Activated CD4-positive, alpha-beta T cell treated with anti-CD3 and anti-CD28 coated beads, Interleukin-2, amount 10 ng/mL, durations not matched to agents 24 days and 14 days (primary cell): ENCODE measurements at regions not wholly inside any gene's neighbourhood (a gene's known extent, or its start where the extent isn't known, plus 50 kb on each side); places are given as distances from the start of the nearest gene placed in this dataset.

Source experiments
- DNase-seq: peaks from one replicate; pipeline ENCODE4 v3.0.0; 2022
- H3K27ac Mint-ChIP-seq: one replicate; pipeline ENCODE4 v1.8.0; 2022; ENCODE audit warnings: mild to moderate bottlenecking, mixed read lengths
- H3K27me3 Mint-ChIP-seq: one replicate; pipeline ENCODE4 v1.8.0; 2022; ENCODE audit warnings: mixed read lengths
- H3K36me3 Mint-ChIP-seq: one replicate; pipeline ENCODE4 v1.8.0; 2022; ENCODE audit warnings: low read depth, mild to moderate bottlenecking, mixed read lengths
- H3K4me1 Mint-ChIP-seq: one replicate; pipeline ENCODE4 v1.8.0; 2021; ENCODE audit warnings: mixed read lengths
- H3K4me3 Mint-ChIP-seq: one replicate; pipeline ENCODE4 v1.8.0; 2022; ENCODE audit warnings: mild to moderate bottlenecking, moderate library complexity, mixed read lengths
- H3K9me3 Mint-ChIP-seq: one replicate; pipeline ENCODE4 v1.8.0; 2021; ENCODE audit warnings: mixed read lengths
- intact Hi-C: fragments of 100-400 bp; cut with micrococcal nuclease; formaldehyde crosslinking; loops from one replicate; pipeline ENCODE4 v1.15.1; 2023

DNA sequence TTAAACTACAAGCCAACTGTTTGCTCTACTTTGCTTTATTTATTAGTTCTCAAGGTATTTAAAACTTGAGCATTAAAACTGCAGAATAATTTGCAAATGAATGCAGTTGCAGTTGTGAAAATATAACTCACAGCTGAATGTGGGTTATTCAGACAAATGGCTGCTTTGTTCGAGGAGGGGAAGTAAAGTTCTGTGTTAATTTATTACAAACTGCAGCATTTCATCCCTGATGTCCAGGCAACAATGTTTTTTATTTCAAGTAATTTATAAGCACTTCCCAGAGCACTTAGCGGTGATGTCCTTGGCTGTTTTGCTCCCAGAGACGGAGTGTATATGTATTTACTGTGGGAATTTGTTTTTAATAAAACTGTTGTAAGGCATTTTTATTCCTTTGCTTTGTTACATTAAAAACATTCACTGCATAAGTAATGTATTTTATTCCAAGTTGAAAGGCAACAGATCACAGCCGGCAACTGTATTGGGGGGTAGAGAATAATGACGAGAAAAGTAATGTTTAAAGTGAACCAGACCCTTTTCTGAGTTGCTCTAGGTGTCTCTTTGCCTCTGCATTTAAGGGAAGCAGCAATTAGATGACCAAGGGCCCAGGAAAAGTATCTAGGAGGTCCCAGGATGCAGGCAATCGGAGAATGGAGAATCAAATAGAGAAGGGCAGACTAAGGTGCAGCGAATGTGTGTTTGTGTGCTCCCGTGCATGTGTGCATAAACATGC, 291.2 kb upstream of the SALL1 start:
- no peaks in the 10 kb centered on the region for H3K4me1 Mint-ChIP-seq
- H3K27me3 Mint-ChIP-seq: peaks cover 10% of the 10 kb centered on the region
- no peak overlapping the region for H3K4me3 Mint-ChIP-seq
- no peaks in the 10 kb centered on the region for H3K36me3 Mint-ChIP-seq
- no peak overlapping the region for H3K27ac Mint-ChIP-seq
- H3K9me3 Mint-ChIP-seq: no peaks in the 10 kb centered on the region
- no peak for DNase-seq
- intact Hi-C loops: no loop called here

DNA sequence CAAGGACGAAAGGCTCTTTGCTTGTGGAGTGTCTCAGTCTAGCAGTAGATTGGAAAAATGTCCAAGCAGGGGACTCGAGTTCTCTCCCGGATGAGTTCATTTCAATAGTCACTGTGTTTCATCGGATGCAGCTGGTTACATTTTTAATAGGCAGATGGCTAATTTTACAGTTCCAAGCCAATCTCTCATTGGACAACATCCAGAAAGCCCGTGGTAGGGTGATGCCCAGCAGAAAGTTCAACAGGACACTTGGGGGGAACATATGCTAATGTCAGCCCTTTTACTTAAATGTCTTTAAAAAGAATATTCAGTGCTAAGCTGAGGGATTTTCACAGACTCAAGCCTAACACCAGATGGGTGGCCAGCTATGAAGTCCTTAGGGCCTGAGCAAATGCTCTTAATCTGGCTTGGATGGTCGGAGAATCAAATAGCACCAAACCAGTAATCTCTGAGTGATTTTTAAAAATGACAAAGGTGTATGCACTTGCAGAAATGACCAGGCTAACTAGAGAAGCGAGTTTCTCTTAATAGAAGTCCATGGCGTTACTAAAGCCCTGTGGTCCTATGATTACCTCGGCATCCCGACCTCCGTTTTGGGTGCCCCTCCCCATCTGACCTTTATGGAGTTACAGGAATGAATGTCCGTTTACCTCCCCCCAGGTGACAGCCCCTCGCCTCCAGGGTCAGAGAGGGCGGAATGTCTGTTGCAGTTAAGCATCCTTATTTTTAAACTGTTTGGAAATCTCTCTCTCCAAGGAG, 289.2 kb upstream of the SALL1 start:
- intact Hi-C loops: no loop called here
- H3K4me1 Mint-ChIP-seq: no peaks in the 10 kb centered on the region

DNA sequence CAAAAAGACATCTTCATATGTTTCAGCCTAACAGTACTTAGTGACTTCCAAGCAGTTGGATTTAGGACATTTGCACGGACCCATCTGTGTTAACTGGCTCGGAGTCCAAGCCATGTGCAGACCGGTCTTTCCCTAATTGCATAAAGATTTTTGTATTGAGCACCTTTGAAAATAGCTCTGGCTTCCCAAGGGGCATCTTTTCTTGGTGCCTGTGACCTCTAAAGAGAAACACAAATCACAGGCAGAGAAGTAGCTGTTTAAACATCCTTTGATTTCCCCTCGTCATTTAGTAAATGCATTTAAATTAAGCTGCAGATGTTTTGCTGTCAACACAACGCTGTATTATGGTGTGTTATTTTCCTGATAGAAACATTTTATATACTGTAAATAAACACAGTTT, 288.2 kb upstream of the SALL1 start:
- Mint-ChIP-seq H3K9me3 (no peaks in the 10 kb centered on the region), H3K36me3 (no peaks in the 10 kb centered on the region), H3K27me3 (peaks cover 10% of the 10 kb centered on the region), H3K4me3 (no peak overlapping the region), H3K4me1 (no peaks in the 10 kb centered on the region), H3K27ac (no peak overlapping the region)
- intact Hi-C loops: no loop called here
- no peak for DNase-seq

More for the DNA sequence above, 289.2 kb upstream of the SALL1 start:
- H3K27ac Mint-ChIP-seq: no peak overlapping the region
- no peaks in the 10 kb centered on the region for H3K36me3 Mint-ChIP-seq
- no peaks in the 10 kb centered on the region for H3K9me3 Mint-ChIP-seq
- peaks cover 10% of the 10 kb centered on the region for H3K27me3 Mint-ChIP-seq
- no peak for DNase-seq
- no peak overlapping the region for H3K4me3 Mint-ChIP-seq

GRCh38 chr16:51436742-51437141, 285.7 kb upstream of the SALL1 start:
- Mint-ChIP-seq H3K4me3 (no peak overlapping the region), H3K4me1 (no peaks in the 10 kb centered on the region), H3K9me3 (no peaks in the 10 kb centered on the region), H3K36me3 (no peaks in the 10 kb centered on the region), H3K27ac (no peak overlapping the region), H3K27me3 (peaks cover 7% of the 10 kb centered on the region)
- intact Hi-C loops: no loop called here
- DNase-seq: no peak

DNA sequence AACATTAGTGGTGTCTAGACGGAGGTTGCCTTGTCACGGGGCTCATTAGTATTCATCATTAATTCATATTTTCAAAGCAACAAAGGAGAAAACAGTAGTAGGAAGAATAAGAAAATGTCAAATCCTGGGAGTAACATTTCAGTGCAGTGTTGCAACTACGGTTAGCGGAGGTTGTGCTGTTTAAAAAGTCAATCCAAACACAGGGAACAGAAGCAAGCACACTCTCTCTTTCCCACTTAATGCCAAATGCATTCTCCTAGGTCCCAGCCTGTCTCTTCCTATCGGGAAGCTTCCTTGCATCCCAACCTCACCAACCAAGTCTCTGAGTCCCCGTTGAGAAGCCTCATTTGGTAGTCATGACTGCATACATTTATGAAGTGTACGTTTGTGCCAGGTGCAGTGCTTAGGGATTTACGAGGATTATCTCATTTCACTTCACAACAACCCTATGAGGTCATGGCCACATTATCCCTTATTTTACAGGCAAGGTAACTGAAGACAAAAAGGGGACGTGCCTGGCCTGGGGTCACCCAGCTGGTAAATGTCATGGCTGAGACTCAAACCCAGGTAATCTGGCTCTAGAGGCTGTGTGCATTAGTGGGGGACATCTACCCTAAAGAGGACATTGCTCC, 283.6 kb upstream of the SALL1 start:
- H3K4me3 Mint-ChIP-seq: no peak overlapping the region
- peaks cover 4% of the 10 kb centered on the region for H3K9me3 Mint-ChIP-seq
- intact Hi-C loops: no loop called here
- H3K4me1 Mint-ChIP-seq: no peaks in the 10 kb centered on the region
- no peak for DNase-seq
- no peak overlapping the region for H3K27ac Mint-ChIP-seq
- no peaks in the 10 kb centered on the region for H3K27me3 Mint-ChIP-seq
- no peaks in the 10 kb centered on the region for H3K36me3 Mint-ChIP-seq

DNA sequence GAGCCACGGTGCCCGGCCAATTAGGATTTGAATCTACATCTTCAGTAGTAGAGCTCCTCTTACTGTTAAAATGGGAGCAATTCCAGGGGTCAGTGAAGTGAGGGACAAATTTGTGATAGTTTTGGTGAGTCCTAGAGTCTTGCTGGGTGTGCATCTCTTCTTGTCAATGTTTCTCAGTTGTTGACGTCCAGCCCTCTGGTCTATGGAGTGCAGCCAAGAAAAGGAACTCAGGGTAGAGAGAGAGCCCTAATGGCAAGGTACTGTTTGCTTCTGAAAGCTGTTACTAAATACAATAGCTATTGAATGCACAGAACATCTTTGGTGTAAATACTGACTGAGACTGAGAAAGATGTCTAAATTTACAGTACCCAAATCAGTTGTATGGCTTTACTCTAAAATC, 282.5 kb upstream of the SALL1 start:
- intact Hi-C loops: no loop called here
- no peak overlapping the region for H3K27ac Mint-ChIP-seq
- DNase-seq: no peak
- no peaks in the 10 kb centered on the region for H3K27me3 Mint-ChIP-seq
- no peaks in the 10 kb centered on the region for H3K4me1 Mint-ChIP-seq
- peaks cover 4% of the 10 kb centered on the region for H3K9me3 Mint-ChIP-seq
- H3K4me3 Mint-ChIP-seq: no peak overlapping the region
- H3K36me3 Mint-ChIP-seq: no peaks in the 10 kb centered on the region

GRCh38 chr16:51431517-51432241, 280.6 kb upstream of the SALL1 start:
- Mint-ChIP-seq H3K36me3 (no peaks in the 10 kb centered on the region), H3K27me3 (no peaks in the 10 kb centered on the region), H3K4me3 (no peak overlapping the region), H3K4me1 (no peaks in the 10 kb centered on the region), H3K9me3 (peaks cover 4% of the 10 kb centered on the region), H3K27ac (no peak overlapping the region)
- no peak for DNase-seq
- intact Hi-C loops: no loop called here

DNA sequence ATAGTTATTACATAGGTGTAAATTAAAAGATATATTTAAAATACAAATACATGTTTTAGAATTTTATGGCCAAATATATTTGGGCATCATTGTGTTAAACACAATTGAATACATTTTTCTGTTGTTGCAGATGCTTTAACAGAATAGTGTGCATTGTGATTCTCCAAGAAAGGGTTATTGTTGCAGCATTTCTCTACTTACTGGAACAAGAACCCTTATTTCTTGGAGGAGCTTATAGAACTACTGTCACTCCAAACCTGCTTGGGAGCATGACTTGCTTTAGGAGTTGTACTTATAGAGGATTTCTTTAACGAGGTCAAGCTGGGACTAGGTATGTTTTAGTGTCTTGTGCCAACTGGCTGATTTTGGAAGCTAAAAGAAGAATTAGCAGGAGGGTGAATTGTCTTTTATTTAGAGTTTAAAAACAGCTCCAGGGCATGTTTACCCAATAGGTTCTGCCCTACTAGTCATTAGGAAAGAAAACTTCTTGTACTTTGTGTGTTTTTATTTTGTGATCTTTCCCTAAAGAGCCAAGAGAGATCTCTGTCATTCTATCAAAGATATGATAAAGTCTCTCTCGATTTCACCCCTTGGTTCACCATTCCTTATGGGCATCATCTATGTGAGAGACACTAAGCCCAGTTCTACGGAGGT, 279.8 kb upstream of the SALL1 start:
- Mint-ChIP-seq H3K4me3 (no peak overlapping the region), H3K27me3 (no peaks in the 10 kb centered on the region), H3K27ac (no peak overlapping the region), H3K36me3 (no peaks in the 10 kb centered on the region), H3K9me3 (peaks cover 4% of the 10 kb centered on the region), H3K4me1 (no peaks in the 10 kb centered on the region)
- intact Hi-C loops: no loop called here
- DNase-seq: no peak

- DNase-seq: no peak
- intact Hi-C loops: no loop called here
- H3K9me3 Mint-ChIP-seq: peaks cover 4% of the 10 kb centered on the region
- no peak overlapping the region for H3K4me3 Mint-ChIP-seq
- no peaks in the 10 kb centered on the region for H3K36me3 Mint-ChIP-seq
- no peaks in the 10 kb centered on the region for H3K4me1 Mint-ChIP-seq
- H3K27me3 Mint-ChIP-seq: no peaks in the 10 kb centered on the region
- no peak overlapping the region for H3K27ac Mint-ChIP-seq
These were observed 278.0 kb upstream of the SALL1 start for GRCh38 chr16:51429041-51429440.

DNA sequence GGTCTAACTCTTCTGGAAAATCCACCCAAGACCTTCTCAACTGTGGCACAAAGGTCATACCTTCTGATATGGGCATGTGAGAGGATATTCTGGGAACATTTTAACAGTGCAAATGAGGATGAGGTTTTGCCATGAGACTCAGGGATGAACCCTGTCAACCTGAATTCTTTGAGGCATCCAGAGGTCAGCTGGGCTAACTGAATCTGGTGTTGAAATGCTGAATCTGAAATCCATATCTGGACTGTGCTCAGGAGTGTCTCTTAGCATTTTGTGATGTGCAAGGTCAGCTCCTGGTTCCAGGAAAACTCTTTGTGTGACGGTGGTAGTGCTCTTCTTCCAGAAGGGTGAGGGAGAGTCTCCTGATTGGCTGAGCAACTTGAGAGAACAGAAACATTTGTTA, 276.0 kb upstream of the SALL1 start:
- Mint-ChIP-seq H3K4me3 (no peak overlapping the region), H3K27ac (no peak overlapping the region), H3K36me3 (no peaks in the 10 kb centered on the region), H3K9me3 (peaks cover 4% of the 10 kb centered on the region), H3K27me3 (no peaks in the 10 kb centered on the region), H3K4me1 (no peaks in the 10 kb centered on the region)
- intact Hi-C loops: no loop called here
- DNase-seq: no peak

DNA sequence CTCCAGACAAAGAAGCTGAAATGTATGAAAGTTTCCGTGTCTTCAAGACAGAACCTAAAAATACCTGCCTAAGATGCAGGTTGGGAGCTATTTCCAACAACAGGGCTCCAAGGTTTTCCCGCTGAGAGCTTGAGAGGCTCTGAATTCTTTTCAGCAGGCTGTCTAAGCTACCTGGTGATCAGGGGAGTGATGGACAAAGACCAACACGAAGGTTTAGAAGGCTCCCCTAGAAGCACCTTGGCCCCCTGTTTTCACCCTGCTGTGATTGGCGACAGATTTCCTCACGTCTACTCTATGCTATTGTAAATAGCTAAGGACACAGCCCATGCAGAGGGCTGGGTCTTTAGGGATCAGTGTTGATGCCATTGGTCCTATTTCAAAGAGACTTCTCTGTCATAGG, 275.2 kb upstream of the SALL1 start:
- H3K4me3 Mint-ChIP-seq: no peak overlapping the region
- DNase-seq: no peak
- no peaks in the 10 kb centered on the region for H3K27me3 Mint-ChIP-seq
- no peaks in the 10 kb centered on the region for H3K36me3 Mint-ChIP-seq
- no peak overlapping the region for H3K27ac Mint-ChIP-seq
- peaks cover 4% of the 10 kb centered on the region for H3K9me3 Mint-ChIP-seq
- intact Hi-C loops: no loop called here
- no peaks in the 10 kb centered on the region for H3K4me1 Mint-ChIP-seq

DNA sequence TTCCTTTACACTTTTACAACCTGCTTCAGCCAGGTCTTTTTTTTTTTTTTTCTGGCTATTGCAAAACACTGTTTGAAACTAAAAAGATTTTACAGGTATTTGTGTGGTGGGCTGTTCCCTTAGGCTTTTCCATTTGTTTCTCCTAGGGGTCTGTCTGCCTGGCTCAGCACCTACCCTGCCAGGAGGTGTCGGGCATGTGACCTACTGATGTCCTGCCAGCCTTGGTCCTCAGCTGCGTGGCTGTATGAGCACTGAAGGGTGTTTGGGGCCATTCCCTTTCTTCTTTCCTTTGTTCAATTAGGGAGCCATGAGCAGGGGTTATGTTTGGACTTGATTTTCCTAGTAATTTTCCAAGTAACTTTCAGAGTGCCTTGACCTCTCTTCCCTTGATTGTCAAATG, 269.2 kb upstream of the SALL1 start:
- Mint-ChIP-seq H3K4me3 (no peak overlapping the region), H3K4me1 (no peaks in the 10 kb centered on the region), H3K9me3 (no peaks in the 10 kb centered on the region), H3K27me3 (no peaks in the 10 kb centered on the region), H3K27ac (no peak overlapping the region), H3K36me3 (no peaks in the 10 kb centered on the region)
- DNase-seq: no peak
- intact Hi-C loops: no loop called here

- no peak for DNase-seq
- H3K27me3 Mint-ChIP-seq: no peaks in the 10 kb centered on the region
- no peaks in the 10 kb centered on the region for H3K4me1 Mint-ChIP-seq
- no peaks in the 10 kb centered on the region for H3K36me3 Mint-ChIP-seq
- H3K27ac Mint-ChIP-seq: no peak overlapping the region
- no peak overlapping the region for H3K4me3 Mint-ChIP-seq
- no peaks in the 10 kb centered on the region for H3K9me3 Mint-ChIP-seq
- intact Hi-C loops: no loop called here
These were observed 268.7 kb upstream of the SALL1 start for GRCh38 chr16:51419768-51420167.
